ENCODE measurements at regions not wholly inside any gene's neighbourhood (a gene's known extent, or its start where the extent isn't known, plus 50 kb on each side); places are given as distances from the start of the nearest gene placed in this dataset.

DNA sequence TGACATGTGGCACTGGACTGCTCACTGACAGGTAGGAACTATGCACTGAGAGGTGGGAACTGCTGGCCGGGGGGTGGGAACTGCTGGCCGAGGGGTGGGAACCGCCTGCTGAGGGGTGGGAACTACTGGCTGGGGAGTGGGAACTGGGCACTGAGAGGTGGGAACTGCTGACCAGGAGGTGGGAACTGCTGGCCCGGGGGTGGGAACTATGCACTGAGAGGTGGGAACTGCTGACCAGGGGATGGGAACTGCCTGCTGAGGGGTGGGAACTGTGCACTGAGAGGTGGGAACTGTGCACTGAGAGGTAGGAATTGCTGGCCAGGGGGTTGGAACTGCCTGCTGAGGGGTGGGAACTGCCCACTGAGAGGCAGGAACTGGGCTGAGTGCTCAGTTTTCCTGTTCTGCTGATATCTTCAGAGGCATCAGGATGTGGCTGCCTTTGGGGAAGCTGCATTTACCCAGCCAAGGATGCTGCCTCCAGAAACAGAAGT, 90.2 kb downstream of the THBS2 start:
- H3K4me1 ChIP-seq (replicated peaks; ENCODE audit: insufficient read depth) = no peaks in the 10 kb centered on the region
- no peaks in the 10 kb centered on the region for H3K9me2 ChIP-seq (ENCODE audit: insufficient read depth)
- peaks cover 92% of the 10 kb centered on the region for H3K27me3 ChIP-seq (ENCODE audit: insufficient read depth, low read depth)
- H3K79me2 ChIP-seq (ENCODE audit: low read depth) = no peaks in the 10 kb centered on the region
- H3K36me3 ChIP-seq (ENCODE audit: low read depth) = no peaks in the 10 kb centered on the region
- H4K20me1 ChIP-seq (ENCODE audit: insufficient read depth) = no peaks in the 10 kb centered on the region
- no peak overlapping the region for H2AFZ ChIP-seq
- no peak overlapping the region for H3K4me2 ChIP-seq
- ChIA-PET POLR2A (ENCODE audit: unreplicated experiment) (no interaction called here), CTCF (no interaction called here)
- no peaks in the 10 kb centered on the region for H3F3A ChIP-seq (ENCODE audit: insufficient read depth, low read depth)
- H3K27ac ChIP-seq = no peak overlapping the region
- DNase-seq = no peak
- BruUV-seq (replicated peaks) = no TSS peak
- TF ChIP-seq CTCF (conservative IDR thresholded peaks at IDR 0.05) (no peak), EZH2 (IDR thresholded peaks at IDR 0.05; ENCODE audit: low read depth) (no peak)
- intact Hi-C loops (cut with micrococcal nuclease; ENCODE audit: unreplicated experiment) = no loop called here
- H3K9me3 ChIP-seq (ENCODE audit: insufficient read depth, low read depth) = no peaks in the 10 kb centered on the region
- H3K4me3 ChIP-seq = no peak overlapping the region

GRCh38 chr6:169162752-169163407, 90.8 kb downstream of the THBS2 start:
- intact Hi-C loops (cut with micrococcal nuclease; ENCODE audit: unreplicated experiment) = no loop called here
- Histone ChIP-seq H2AFZ (no peak overlapping the region), H3K4me1 (replicated peaks; ENCODE audit: insufficient read depth) (no peaks in the 10 kb centered on the region), H3K9me3 (ENCODE audit: insufficient read depth, low read depth) (no peaks in the 10 kb centered on the region), H3K36me3 (ENCODE audit: low read depth) (no peaks in the 10 kb centered on the region), H3K4me3 (no peak overlapping the region), H3F3A (ENCODE audit: insufficient read depth, low read depth) (no peaks in the 10 kb centered on the region), H3K27me3 (ENCODE audit: insufficient read depth, low read depth) (peaks cover 92% of the 10 kb centered on the region), H4K20me1 (ENCODE audit: insufficient read depth) (no peaks in the 10 kb centered on the region), H3K27ac (no peak overlapping the region), H3K79me2 (ENCODE audit: low read depth) (no peaks in the 10 kb centered on the region), H3K4me2 (no peak overlapping the region), H3K9me2 (ENCODE audit: insufficient read depth) (no peaks in the 10 kb centered on the region)
- ChIA-PET POLR2A (ENCODE audit: unreplicated experiment) (no interaction called here), CTCF (no interaction called here)
- no peak for TF ChIP-seq EZH2 (IDR thresholded peaks at IDR 0.05; ENCODE audit: low read depth)
- TF ChIP-seq CTCF (conservative IDR thresholded peaks at IDR 0.05) = no peak
- peak in 1 of 2 experiments; percentile 10 for DNase-seq
- no TSS peak for BruUV-seq (replicated peaks)

GRCh38 chr6:169162249-169162648, 91.4 kb downstream of the THBS2 start:
- ChIA-PET POLR2A (ENCODE audit: unreplicated experiment) (no interaction called here), CTCF (no interaction called here)
- H3K4me3 ChIP-seq = no peak overlapping the region
- H3K4me2 ChIP-seq = no peak overlapping the region
- H2AFZ ChIP-seq = no peak overlapping the region
- no peak overlapping the region for H3K27ac ChIP-seq
- intact Hi-C loops (cut with micrococcal nuclease; ENCODE audit: unreplicated experiment) = no loop called here
- no TSS peak for BruUV-seq (replicated peaks)
- no peaks in the 10 kb centered on the region for H4K20me1 ChIP-seq (ENCODE audit: insufficient read depth)
- H3F3A ChIP-seq (ENCODE audit: insufficient read depth, low read depth) = no peaks in the 10 kb centered on the region
- H3K79me2 ChIP-seq (ENCODE audit: low read depth) = no peaks in the 10 kb centered on the region
- no peak for DNase-seq
- H3K9me2 ChIP-seq (ENCODE audit: insufficient read depth) = no peaks in the 10 kb centered on the region
- no peaks in the 10 kb centered on the region for H3K4me1 ChIP-seq (replicated peaks; ENCODE audit: insufficient read depth)
- H3K36me3 ChIP-seq (ENCODE audit: low read depth) = no peaks in the 10 kb centered on the region
- no peaks in the 10 kb centered on the region for H3K9me3 ChIP-seq (ENCODE audit: insufficient read depth, low read depth)
- TF ChIP-seq CTCF (conservative IDR thresholded peaks at IDR 0.05) (no peak), EZH2 (IDR thresholded peaks at IDR 0.05; ENCODE audit: low read depth) (no peak)
- H3K27me3 ChIP-seq (ENCODE audit: insufficient read depth, low read depth) = peaks cover 96% of the 10 kb centered on the region
